Vagina (tissue), 2 donors: ENCODE measurements at regions not wholly inside any gene's neighbourhood (a gene's known extent, or its start where the extent isn't known, plus 50 kb on each side); places are given as distances from the start of the nearest gene placed in this dataset.
"Not testable (repeated sequence)": the region's sequence is repeated elsewhere in the genome, so short reads cannot be mapped to it uniquely, and the experiment has no call there.

ENCODE experiments used
- POLR2AphosphoS5 ChIP-seq, 2 donors: sonication (generic); formaldehyde crosslinking; IDR thresholded peaks; one replicate each; pipeline ENCODE4 v1.9.0; 2017; ENCODE audit warnings: antibody characterized with exemption in 2 of 2, mild to moderate bottlenecking in 2 of 2, low read depth in 1 of 2; ENCODE audit not compliant: insufficient read depth in 1 of 2
- TF ChIP-seq, protein P1 (sequence below), 3 experiments: fragments of 450-650 bp in 2 of 3; fragments of 200-600 bp in 1 of 3; sonication (generic) in 1 of 3; IDR thresholded peaks; one replicate each; pipeline ENCODE4 v1.5.1; 2017 to 2019; ENCODE audit warnings: antibody characterized with exemption in 3 of 3, mild to moderate bottlenecking in 2 of 3, moderate library complexity in 2 of 3

DNA sequence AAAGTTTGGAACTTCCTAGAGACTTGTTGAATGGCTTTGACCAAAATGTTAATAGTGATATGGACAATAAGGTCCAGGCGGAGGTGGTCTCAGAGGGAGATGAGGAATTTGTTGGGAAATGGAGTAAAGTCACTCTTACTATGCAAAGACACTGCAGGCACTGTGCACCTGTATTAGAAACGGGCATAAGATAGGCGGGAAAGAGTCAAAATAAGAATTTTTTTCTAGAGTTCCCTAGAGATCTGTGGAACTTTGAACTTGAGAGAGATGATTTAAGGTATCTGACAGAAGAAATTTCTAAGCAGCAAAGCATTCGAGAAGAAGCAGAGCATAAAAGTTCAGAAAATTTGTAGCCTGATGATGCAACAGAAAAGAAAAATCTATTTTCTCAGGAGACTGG is 144.4 kb upstream of the C1QTNF3 start:
- TF ChIP-seq POLR2AphosphoS5 (IDR thresholded peaks at IDR 0.05; ENCODE audit: insufficient read depth in 1 of 2, low read depth in 1 of 2), result not testable (repeated sequence)
- TF ChIP-seq, protein P1, sequence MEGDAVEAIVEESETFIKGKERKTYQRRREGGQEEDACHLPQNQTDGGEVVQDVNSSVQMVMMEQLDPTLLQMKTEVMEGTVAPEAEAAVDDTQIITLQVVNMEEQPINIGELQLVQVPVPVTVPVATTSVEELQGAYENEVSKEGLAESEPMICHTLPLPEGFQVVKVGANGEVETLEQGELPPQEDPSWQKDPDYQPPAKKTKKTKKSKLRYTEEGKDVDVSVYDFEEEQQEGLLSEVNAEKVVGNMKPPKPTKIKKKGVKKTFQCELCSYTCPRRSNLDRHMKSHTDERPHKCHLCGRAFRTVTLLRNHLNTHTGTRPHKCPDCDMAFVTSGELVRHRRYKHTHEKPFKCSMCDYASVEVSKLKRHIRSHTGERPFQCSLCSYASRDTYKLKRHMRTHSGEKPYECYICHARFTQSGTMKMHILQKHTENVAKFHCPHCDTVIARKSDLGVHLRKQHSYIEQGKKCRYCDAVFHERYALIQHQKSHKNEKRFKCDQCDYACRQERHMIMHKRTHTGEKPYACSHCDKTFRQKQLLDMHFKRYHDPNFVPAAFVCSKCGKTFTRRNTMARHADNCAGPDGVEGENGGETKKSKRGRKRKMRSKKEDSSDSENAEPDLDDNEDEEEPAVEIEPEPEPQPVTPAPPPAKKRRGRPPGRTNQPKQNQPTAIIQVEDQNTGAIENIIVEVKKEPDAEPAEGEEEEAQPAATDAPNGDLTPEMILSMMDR (IDR thresholded peaks at IDR 0.05), result not testable (repeated sequence)
